ENCODE measurements at regions not wholly inside any gene's neighbourhood (a gene's known extent, or its start where the extent isn't known, plus 50 kb on each side); places are given as distances from the start of the nearest gene placed in this dataset.
"Not testable (repeated sequence)": the region's sequence is repeated elsewhere in the genome, so short reads cannot be mapped to it uniquely, and the experiment has no call there.

DNA sequence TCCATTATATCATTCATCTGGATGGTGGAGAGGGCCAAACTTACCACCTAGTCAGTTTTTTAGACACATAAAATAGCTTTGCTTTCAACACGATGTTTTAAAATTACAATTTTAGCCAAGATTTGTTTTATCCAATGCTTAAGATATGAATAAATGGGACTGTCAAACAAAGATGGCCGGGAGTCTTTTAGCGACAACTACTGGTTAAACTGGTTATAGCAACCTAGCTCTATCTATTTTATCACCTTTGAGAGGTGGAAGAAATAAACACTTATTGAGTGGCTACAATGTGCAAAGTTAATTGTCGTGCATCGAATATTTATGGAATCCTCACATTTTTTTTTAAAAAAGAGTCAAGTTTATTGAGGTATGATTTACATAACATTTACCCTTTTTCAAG lies 279.8 kb downstream of the MIAT start:
- no peak for DNase-seq

DNA sequence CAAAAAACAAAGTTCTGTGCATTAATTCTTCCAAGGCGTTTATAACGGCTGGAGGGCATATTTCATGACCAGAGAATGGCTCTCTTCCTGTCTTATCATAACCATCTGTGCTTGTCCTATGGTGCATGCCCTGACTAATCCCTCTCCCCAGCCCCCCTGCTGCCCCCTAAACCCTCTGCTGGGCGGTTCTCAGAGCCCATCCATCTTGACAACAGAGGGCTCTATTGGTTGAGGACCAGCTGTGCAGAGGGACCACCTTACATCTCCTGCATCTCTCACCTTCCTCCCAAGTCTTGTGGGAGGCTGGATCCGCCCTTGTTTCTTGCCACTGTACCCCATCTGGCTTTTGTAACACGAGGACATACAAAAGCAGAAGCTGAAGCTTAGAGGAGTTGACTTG lies 282.1 kb downstream of the MIAT start:
- no peak for DNase-seq

DNA sequence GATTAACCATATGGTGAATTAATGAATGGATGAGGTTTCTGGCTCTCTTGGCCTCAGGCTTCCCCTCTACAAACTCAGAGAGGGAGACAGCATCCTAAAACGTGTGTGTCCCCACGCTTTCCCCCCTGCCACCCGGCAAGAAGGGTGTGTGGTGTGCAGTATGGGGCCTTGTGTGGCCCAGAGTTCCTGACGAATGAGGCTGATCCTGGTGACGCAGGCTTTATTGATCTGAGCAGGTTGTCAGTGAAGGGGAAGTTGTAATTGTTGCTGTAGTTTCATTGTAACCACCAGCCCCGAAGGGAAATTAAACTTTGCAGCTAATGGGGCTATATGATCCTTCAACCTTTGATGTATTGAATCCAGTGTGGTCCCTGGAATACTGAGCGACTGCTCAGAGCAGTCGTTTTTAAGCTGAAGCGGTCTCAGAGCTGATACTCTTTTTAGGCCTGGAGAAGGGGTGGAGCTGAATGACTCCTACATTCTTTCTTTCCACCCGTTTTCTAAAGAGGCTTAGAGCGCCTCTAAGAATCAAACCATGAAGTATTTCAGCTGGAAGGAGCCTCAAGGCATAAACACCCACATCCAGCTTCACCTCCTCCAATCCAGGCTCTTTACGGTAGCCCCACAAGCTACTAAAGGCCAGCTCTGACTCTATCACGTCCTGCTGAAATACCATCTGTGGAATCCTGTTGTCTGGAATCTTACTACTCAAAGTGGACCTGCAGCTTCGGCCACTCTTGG lies 284.7 kb downstream of the MIAT start:
- DNase-seq, result no peak

DNA sequence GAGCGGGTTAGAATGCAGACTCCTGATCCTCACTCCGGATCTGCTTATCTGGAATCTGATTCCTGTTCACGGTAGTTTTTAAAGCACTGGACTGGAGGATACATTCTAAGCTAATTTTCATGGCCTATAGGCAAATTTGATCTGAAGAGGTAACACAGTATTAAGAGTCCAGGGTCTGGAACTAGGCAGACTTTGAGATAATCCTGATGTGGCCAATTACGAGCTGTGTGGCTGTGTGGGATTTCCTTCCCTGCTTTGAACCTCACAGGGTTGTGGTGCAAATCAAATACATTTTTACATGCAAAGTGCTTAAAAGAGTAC lies 285.2 kb downstream of the MIAT start:
- no peak for DNase-seq

DNA sequence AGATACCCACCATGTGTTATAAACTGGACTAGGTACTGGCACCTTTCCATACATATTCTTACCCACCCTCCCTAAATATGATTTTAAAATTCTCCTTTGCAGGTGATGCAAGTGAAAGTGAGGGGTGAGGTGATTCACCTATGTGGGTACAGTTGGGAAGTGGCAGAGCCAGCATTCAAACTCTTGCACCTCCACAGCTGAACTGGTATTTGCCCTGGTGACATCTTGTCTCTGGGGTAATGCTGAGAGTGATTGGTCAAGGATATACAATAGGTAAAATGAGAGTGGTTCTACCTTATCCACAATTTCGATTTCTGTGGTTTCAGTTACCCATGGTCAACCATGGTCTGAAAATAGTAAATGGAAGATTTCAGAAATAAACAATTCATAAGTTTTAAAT lies 288.2 kb downstream of the MIAT start:
- no peak for DNase-seq

DNA sequence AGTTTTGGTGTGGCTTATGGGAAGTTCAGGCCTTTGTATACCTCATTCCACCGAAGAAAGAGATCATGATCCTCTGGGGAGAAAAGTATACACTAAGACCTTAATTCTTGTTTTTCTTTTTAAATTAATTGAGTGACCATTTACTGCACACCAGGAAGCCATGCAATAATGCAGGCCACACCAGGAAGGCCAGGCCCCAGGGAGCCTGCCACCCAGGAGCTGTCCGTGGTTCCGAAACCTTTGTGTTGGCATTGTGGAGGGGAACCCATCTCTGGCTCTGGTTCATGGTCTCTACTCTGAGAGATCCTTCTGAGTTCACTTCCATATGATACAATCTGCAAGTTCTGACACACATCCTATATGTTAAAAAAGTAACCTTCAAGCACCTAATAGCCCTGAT lies 291.8 kb downstream of the MIAT start:
- no peak for DNase-seq

DNA sequence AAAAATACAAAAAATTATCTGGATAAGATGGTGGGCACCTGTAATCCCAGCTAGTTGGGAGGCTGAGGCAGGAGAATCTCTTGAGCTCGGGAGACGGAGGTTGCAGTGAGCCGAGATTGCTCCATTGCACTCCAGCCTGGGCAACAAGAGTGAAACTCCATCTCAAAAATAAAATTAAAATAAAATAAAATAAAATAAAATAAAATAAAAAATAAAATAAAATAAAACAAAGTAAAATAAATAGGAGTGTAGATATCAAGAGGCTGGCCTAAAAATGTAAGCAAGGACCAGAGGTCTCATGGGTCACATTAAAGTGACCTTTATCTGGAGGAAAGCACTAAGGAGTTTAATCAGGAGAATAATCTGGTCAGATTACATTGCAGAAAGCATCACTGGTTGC lies 293.8 kb downstream of the MIAT start:
- not testable (repeated sequence) for DNase-seq

DNA sequence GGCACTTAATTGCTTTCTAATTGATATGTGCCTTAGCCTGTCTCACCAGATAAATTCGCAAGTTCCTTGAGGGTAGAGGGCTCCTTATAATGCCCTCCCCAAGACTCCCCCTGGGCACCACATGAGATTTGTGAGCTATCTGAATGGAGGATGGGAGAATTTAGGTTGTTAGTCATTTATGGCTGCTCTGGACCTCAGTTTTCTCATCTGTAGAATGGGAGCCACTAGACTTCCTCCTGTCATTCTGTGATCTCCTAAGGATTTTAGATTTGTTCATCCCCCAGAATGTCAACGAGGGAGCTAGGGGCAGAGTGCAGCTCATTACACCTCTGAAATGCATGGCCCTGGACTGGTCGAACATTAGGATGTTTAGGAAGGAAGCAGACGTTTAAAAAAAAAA lies 294.6 kb downstream of the MIAT start:
- no peak for DNase-seq

DNA sequence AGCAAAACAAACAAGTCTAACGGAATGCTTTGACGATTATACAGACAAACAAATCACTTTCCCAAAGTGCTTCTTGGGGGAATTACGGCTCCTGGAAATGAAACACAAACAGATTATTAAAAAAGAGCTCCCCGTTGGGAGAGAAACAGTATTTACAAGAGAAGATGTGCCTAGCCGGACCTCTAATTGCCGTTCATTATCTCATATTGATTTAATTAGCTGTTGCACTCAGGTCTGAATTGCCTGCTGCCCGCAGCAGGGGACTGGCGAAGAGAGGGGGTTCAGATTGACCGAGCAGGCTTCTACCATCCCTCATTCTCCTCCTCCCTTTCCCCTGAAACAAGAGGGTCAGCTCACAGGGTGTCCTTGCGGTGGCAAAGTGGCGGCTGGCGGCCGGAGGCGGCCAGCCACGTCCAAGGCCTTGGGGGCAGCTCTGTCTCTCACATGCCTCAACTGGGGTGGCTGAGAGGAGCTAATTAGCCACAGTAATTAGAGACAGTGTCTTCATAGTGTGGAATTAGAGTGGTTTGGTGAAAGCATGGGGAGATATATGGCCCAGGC lies 295.1 kb downstream of the MIAT start:
- no peak for DNase-seq

DNA sequence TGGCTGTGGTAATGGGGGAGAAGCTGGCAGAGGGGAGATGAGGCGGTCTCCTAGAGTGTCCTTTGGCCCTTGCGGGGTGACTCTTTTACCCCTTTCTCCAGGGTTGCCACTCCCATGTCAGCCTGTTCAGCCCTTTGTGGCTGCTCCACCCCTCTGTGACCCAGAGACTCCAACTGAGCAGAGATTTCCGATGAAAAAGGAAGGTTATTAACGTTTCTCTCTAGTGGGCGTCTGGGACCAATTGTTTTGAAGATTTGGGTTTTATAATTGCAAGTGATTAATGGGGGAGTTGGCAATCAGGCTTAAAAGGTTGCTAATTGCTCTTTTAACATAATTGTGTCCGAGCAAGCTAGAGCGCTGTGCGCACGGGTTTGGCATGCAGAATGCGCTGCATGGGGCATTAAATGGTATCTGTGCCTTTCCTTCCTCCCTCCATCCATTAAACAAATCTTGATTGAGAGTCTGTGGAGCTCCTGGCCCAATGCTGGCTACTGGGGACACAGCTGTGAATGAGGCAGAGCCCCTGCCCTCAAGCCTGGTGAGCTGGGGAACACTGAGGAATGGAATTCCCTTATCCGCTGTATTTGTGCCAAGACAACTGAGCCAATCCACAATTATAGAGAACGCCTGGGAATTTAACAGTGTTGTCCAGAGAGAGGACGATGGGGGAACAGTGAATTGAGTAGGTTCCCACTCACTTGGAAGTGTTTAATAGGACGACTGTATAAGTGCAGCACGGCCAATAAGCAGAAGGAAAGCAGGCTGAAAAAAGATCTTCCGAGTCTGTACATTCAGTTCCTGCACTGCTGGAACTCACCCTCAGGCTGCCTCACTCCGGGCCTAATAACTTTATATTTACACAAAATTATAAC lies 295.9 kb downstream of the MIAT start:
- no peak for DNase-seq

DNA sequence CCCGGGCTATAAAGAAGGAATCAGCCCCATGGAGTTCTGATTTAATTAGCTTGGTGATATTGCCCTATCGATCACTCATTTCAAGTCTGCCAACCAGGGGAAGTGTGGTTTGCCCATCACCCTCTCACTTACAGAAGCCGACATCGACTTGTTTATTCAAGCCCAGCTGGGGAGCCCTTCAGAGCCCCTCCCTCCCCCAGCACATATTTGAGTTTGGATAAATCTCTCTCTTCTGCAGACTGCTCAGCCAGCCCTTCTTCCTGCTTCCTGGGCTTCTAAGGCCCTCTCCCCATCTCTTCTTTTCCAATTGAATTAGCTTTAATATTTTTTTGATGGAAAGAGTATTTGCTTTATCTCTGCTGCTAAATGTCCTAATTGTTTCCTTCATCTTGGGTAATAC lies 299.0 kb downstream of the MIAT start:
- no peak for DNase-seq

DNA sequence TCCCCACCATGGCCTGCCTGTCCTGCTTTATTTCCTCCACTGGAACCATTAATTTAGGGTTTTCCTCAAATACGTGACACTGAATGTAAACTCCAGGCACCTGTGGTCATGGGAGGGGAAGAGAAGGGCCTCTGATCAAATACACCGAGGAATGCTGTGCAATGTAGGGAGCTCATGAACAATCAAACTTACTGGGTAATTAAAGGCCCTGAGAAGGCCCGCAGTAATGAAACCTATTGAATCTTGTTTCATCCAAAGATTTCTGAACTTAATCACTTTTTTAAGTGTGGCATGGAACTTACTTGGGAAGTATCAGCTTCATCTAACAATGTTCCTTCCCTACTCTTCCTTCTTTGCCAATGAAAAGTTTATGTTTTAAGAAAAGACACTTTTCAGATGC lies 299.8 kb downstream of the MIAT start:
- DNase-seq, result no peak

DNA sequence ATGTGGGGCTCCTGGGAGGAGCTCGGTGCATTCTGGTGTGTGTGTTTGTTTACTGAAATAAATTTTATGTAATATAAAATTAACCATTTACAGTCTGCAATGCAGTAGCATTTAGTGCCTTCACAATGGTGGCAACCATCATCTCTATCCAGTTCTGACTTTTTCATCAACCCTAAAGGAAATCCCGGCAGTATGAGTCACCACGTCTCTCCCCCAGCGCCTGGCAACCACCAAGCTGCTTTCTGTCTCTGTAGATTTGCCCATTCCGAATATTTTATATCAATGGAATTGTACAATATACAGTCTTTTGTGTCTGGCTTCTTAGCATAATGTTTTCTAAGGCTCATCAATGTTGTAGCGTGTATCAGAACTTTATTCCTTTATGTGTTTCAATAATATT lies 300.5 kb downstream of the MIAT start:
- DNase-seq, result no peak

DNA sequence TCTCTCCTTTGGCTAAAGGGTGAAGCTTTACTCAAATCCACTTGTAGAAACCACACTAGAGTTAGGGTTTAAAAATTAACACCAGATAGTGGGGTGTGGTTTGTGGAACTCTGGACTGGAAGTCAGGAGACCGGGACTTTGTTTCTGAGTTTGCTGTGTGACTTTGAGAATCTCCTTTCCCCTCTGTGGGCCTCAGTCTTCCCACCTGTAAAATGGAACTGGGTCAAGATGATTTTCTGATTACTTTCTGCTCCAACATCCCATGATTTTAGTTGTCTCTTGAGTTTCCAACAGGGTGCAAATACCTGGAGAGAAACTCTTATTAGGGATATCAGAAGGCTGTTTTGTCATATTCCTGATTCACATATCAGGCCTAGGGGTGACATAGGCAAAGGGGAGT lies 301.0 kb downstream of the MIAT start:
- DNase-seq, result no peak

DNA sequence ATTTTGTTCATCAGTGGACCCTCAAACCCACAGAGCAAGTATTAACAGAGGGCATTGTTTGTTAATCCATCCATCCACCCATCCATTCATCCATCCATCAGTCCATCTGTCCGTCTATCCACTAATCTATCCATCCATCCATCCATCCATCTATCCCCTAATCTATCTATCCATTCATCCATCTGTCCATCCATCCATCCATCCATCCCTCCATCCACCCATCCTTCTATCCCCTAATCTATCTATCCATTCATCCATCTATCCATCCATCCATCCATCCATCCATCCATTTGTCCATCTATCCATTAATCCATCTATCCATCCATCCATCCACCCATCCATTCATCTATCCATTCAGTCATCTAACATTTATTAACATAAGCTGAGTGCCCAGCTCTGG lies 307.3 kb downstream of the MIAT start:
- DNase-seq, result no peak

DNA sequence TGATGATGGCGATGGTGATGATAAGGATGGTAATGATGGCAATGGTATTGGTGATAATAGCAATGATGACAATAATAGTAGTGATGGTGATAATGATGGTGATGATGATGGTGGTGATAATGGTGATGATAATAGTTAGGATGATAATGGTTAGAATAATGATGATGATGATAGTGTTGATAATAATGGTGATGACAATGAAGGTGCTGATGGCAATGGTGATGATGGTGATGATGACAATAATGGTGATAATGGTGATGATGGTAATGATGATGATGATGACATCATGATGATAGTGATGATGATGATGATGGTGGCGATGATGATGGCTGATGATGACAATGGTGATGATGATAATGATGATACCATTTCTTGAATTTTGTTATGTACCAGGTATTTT lies 309.9 kb downstream of the MIAT start:
- DNase-seq, result no peak

DNA sequence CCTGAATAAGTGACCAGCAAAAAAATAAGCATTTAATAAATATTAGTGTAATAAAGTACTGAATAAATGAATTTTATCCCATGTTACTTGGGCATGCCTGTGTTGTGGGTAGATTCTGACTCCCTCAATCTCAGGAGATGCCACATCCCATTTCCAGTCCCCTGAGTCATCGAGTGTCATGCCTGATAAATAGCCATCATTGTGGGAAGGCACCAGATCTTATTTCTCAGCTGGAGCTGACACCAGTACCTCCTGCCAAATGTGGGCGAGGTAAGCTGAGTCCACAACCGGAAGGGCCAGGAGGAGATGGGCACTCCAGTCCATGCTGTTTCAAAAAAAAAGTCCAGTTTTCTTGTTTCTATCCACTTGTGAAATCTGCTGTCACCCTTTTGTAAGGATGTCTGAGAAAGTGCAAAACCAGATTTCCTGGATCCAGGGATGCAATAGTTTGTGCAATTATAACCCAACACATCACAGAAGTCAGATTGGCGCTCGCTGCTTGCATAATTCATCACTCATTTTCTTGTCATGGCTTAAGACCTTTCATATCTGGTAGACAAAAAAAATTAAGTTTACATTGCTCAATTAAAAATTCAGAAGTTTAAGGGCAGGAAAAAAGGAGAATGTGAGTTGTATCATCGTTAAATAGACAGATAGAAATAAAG lies 311.6 kb downstream of the MIAT start:
- DNase-seq, result no peak

DNA sequence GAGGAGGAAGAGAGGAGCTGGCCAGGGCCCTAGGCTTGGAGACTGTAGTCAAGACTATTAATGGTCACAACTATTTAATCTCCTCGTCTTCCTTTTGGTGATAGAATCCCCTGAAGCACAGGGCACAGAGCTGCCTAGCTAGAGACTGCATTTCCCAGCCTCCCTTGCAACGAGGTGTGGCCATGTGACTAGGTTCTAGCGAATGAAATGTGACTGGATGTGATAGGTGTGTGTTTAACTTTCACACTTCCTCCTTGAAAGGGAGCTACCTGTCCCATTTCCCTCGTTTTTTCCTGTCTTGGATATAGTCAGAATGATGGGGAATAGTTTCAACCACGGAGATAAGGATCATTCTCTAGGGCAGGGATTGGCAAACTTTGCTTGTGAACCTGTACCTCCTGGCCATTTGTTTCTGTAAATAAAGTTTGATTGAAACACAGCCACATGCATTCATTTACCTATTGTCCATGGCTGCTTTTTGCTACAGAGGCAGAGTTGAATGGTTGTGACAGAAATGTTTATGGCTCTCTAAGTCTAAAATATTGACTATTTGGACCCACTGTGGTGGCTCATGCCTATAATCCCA lies 313.5 kb downstream of the MIAT start:
- no peak for DNase-seq

DNA sequence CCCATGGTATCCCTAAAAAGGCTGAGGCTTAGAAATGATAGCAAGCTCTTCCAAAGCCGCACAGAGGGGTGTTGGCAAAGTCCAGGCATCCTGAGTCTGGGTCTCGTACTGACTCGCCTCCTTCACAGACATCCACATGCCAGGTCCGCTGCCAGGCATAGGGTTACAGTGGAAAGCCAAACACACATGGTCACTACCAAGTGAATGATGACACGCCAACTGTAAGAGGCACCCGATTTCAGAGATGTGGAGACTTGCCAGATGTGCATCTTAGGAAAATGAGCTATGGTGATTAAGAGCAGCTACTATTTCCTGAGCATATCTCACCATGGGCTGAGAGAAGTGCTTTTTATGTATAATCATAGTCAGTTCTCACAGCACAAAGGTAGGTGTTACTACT lies 314.9 kb downstream of the MIAT start:
- no peak for DNase-seq

DNA sequence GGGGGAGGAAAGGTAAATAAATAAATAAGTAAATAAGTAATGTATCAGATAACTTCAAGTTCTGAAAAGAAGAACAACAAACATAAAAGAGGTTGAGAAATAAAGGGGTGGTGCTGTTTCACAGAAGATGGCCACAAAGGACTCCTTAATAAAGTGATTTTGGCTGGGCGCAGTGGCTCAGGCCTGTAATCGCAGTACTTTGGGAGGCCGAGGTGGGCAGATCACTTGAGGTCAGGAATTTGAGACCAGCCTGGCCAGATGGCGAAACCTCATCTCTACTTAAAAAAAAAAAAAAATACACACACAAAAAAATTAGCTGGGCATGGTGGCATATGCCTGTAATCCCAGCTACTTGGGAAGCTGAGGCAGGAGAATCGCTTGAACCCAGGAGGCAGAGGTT lies 315.5 kb downstream of the MIAT start:
- DNase-seq, result not testable (repeated sequence)

DNA sequence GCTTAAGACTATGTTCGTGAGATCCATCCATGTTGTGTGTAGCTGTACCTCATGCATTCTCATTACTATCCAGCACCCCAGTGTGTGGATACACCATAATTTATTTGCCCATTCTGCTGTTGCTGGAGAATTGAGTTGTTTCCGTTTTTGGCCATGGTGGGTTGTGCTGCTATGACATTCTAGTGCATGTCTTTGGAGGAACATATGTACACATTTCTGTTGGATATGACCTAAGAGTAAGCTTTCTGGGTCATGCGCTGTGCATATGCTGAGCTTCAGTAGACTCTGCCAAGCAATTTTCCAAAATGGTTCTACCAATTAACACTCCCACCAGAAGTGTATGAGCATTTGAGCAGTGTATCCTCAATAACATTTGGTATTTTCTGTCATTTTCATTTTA lies 316.6 kb downstream of the MIAT start:
- DNase-seq, result no peak

DNA sequence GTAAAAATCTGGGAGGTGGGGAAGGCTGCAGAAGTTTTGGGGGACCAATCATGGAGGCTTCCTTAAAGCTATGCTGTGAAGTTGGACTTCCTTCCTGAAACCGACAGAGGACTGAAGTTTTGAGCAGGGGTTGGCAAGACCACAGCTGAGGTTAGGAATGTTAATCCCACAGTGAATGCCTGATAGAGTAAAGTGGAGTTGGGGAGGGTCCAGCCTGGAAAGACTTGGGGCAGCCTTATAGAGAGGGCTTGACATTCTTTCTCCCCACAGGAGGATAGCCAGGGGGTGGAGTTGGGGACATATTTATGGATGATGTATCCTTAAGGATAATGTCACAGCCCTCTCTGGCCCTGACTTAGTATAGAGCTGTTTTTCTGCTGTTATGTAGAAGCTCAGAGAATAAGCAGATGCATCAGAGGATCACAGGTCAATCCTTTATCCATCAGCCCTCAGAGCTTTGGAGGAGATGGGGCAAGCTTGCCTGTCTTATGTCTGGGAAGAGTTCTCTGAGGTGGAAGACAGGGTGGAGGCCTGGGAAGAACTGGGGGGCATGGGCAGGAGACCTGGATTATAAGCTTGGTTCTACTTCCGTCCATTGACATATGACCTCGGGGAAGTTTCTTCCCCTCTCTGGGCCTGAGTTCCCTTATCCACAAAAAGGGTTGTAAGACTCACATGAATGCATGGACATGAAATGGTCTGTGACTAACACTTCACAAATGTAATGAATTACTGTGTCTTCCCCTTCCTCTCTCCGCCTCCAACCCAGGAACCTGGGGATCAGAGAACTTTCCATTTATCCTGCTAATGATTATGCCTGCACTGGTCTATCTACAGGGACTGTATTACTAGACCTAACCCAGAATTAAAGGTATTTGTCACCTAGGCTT lies 317.8 kb downstream of the MIAT start:
- no peak for DNase-seq

All from CD4-positive, alpha-beta T cell treated with Interleukin-17A for 1 hour (primary cell).